Transverse colon (tissue), 4 donors: ENCODE measurements at regions not wholly inside any gene's neighbourhood (a gene's known extent, or its start where the extent isn't known, plus 50 kb on each side); places are given as distances from the start of the nearest gene placed in this dataset.

Experiments
- DNase-seq: peaks from one replicate; pipeline ENCODE4 v3.0.0-alpha.2; 2019
- H3K27ac ChIP-seq, 4 donors: fragments of 200-600 bp; sonication (generic); 2 replicates each; pipeline ENCODE4 v1.5.1; 2016 to 2018; ENCODE audit warnings: inconsistent platforms in 4 of 4
- H3K27me3 ChIP-seq: fragments of 200-600 bp; sonication (generic); 2 replicates; pipeline ENCODE4 v1.5.1; 2017; ENCODE audit warnings: inconsistent platforms
- H3K36me3 ChIP-seq, 4 donors: fragments of 200-600 bp; sonication (generic); 2 replicates each; pipeline ENCODE4 v1.5.1; 2017 to 2019; ENCODE audit warnings: inconsistent platforms in 4 of 4
- H3K4me1 ChIP-seq, 4 donors: fragments of 200-600 bp; sonication (generic); 2 replicates each; pipeline ENCODE4 v1.5.1; 2017 to 2020; ENCODE audit warnings: inconsistent platforms in 4 of 4
- H3K4me3 ChIP-seq, 4 donors: fragments of 200-600 bp; sonication (generic); 1 replicate in 1 of 4; 2 replicates in 3 of 4; pipeline versions ENCODE4 v1.5.1 to v1.6.1; 2017 to 2019; ENCODE audit warnings: inconsistent platforms in 4 of 4
- H3K9me3 ChIP-seq, 2 donors: fragments of 200-600 bp; sonication (generic); 2 replicates each; pipeline ENCODE4 v1.5.1; 2017 to 2019; ENCODE audit warnings: inconsistent platforms in 2 of 2
- EP300 ChIP-seq: sonication (generic); formaldehyde crosslinking; IDR thresholded peaks from one replicate; pipeline ENCODE4 v1.6.1; 2017; ENCODE audit warnings: antibody characterized with exemption, low read depth
- POLR2A ChIP-seq: fragments of 450-650 bp; IDR thresholded peaks from one replicate; pipeline ENCODE4 v1.6.1; 2016; ENCODE audit warnings: antibody characterized with exemption, mild to moderate bottlenecking, moderate library complexity
- POLR2AphosphoS5 ChIP-seq, 3 donors: sonication (generic); formaldehyde crosslinking; IDR thresholded peaks; one replicate each; pipeline ENCODE4 v1.6.1; 2016; ENCODE audit warnings: antibody characterized with exemption in 3 of 3
- WGBS, 2 donors: methylation state at CpG; one replicate each; pipeline ENCODE4 v1.1.5; 2018; ENCODE audit warnings: low coverage in 1 of 2; 5-methylcytosine and 5-hydroxymethylcytosine counted together
- in situ Hi-C, 4 donors: fragments of 200-750 bp; cut with MboI; loops; one replicate each; pipeline versions ENCODE4 v1.15.0 to v1.15.1; 2017; ENCODE audit warnings: low sequenced_read_pairs in 3 of 4, low pct_ligation_motif_present in 1 of 4, low pct_unique_long_range_greater_than_20kb in 1 of 4
- intact Hi-C: fragments of 100-400 bp; cut with DNase I; formaldehyde crosslinking; loops from one replicate; pipeline ENCODE4 v1.15.1; 2023; ENCODE audit warnings: low total_unique reads
- TF ChIP-seq, protein P1 (sequence below), 5 experiments: fragments of 200-600 bp in 3 of 5; fragments of 450-650 bp in 2 of 5; sonication (generic) in 3 of 5; IDR thresholded peaks; 1 replicate in 2 of 5; 2 replicates in 3 of 5; pipeline ENCODE4 v1.5.1; 2016 to 2017; ENCODE audit warnings: antibody characterized with exemption in 5 of 5, inconsistent platforms in 3 of 5, mild to moderate bottlenecking in 2 of 5, moderate library complexity in 1 of 5

DNA sequence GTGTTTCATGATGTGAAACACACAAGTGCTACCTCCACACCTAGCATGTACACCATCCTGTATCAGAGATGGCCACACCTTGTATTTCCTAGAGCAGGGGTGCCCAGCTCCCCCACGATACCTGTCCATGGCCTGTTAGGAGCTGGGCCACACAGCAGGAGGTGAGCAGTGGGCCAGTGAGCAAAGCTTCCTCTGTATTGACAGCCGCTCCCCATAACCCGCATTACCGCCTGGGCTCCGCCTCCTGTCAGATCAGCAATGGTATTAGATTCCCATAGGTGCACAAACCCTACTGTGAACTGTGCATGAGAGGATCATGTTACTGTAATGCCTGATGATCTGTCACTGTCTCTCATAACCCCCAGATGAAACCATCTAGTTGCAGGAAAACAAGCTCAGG lies 145.6 kb upstream of the RNF32 start:
- no peaks in the 10 kb centered on the region for H3K4me1 ChIP-seq

DNA sequence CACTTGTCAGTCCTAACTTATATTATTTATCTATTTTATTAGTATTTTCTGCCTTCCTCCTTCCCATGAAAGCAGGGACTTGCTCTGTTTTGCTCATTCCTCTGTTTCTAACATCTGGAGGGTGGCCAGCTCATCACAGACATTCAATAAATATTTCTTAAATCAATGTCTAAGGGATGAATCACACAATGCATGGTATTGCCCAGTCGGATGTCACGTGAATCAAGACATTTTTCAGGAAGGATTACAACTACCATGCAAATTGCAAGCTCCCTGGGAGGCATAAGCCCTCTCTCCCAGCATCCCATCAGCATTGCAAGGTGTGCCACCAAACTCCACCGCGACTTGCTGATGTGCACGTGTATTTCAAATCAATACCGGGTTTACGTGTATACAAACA lies 146.6 kb upstream of the RNF32 start:
- H3K36me3 ChIP-seq: no peaks in the 10 kb centered on the region
- H3K4me3 ChIP-seq: no peak overlapping the region
- no peaks in the 10 kb centered on the region for H3K27me3 ChIP-seq
- 78 to 82% methylated on average over 4 to 7 of the region's 7 CpGs for WGBS, 2 donors
- H3K4me1 ChIP-seq: no peaks in the 10 kb centered on the region
- in situ Hi-C loops: no loop called here
- TF ChIP-seq, protein P1, sequence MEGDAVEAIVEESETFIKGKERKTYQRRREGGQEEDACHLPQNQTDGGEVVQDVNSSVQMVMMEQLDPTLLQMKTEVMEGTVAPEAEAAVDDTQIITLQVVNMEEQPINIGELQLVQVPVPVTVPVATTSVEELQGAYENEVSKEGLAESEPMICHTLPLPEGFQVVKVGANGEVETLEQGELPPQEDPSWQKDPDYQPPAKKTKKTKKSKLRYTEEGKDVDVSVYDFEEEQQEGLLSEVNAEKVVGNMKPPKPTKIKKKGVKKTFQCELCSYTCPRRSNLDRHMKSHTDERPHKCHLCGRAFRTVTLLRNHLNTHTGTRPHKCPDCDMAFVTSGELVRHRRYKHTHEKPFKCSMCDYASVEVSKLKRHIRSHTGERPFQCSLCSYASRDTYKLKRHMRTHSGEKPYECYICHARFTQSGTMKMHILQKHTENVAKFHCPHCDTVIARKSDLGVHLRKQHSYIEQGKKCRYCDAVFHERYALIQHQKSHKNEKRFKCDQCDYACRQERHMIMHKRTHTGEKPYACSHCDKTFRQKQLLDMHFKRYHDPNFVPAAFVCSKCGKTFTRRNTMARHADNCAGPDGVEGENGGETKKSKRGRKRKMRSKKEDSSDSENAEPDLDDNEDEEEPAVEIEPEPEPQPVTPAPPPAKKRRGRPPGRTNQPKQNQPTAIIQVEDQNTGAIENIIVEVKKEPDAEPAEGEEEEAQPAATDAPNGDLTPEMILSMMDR (IDR thresholded peaks at IDR 0.05): no peak
- TF ChIP-seq POLR2A: no peak
- TF ChIP-seq EP300: no peak
- TF ChIP-seq POLR2AphosphoS5 (IDR thresholded peaks at IDR 0.05): no peak
- no peak overlapping the region for H3K27ac ChIP-seq
- DNase-seq: no peak
- no peaks in the 10 kb centered on the region for H3K9me3 ChIP-seq
- intact Hi-C loops: no loop called here

More for the DNA sequence above, 145.6 kb upstream of the RNF32 start:
- Histone ChIP-seq H3K9me3 (no peaks in the 10 kb centered on the region), H3K27me3 (no peaks in the 10 kb centered on the region), H3K4me3 (no peak overlapping the region), H3K36me3 (no peaks in the 10 kb centered on the region), H3K27ac (no peak overlapping the region)
- in situ Hi-C loops (no loop called here), intact Hi-C loops (no loop called here)
- WGBS, 2 donors: 95% methylated on average over 5 of the region's 5 CpGs; no CpG with 5 or more reads in 1 of the 2 donors
- TF ChIP-seq POLR2AphosphoS5 (IDR thresholded peaks at IDR 0.05): no peak
- TF ChIP-seq, protein P1 (IDR thresholded peaks at IDR 0.05): no peak
- no peak for TF ChIP-seq POLR2A
- no peak for TF ChIP-seq EP300
- no peak for DNase-seq

DNA sequence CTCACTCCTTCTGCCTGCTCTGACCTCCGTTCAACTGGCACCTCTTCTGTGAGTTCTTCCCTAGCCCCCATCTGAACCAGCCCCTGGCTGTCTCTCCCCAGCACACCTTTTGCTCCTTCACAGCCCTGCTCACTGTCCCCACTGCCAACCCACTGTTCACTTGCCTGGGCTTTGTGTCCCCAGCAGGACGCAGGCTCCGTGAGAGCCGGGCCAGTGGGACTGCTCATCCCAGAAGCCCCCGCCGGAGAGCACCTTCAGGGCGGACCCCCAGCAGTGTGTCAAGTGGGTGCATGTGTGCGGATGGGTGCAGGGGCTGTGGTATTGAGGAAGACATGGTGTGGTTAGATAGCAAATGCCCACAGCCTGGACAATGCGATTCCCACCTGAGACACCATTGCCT lies 148.4 kb upstream of the RNF32 start:
- Histone ChIP-seq H3K4me1 (no peaks in the 10 kb centered on the region), H3K36me3 (no peaks in the 10 kb centered on the region), H3K9me3 (no peaks in the 10 kb centered on the region), H3K4me3 (no peak overlapping the region), H3K27ac (no peak overlapping the region), H3K27me3 (no peaks in the 10 kb centered on the region)
- in situ Hi-C loops (no loop called here), intact Hi-C loops (no loop called here)
- TF ChIP-seq EP300: no peak
- TF ChIP-seq POLR2AphosphoS5 (IDR thresholded peaks at IDR 0.05): no peak
- TF ChIP-seq POLR2A: no peak
- TF ChIP-seq, protein P1 (IDR thresholded peaks at IDR 0.05): no peak
- no peak for DNase-seq
- 88 to 100% methylated on average over 1 to 8 of the region's 9 CpGs for WGBS, 2 donors

DNA sequence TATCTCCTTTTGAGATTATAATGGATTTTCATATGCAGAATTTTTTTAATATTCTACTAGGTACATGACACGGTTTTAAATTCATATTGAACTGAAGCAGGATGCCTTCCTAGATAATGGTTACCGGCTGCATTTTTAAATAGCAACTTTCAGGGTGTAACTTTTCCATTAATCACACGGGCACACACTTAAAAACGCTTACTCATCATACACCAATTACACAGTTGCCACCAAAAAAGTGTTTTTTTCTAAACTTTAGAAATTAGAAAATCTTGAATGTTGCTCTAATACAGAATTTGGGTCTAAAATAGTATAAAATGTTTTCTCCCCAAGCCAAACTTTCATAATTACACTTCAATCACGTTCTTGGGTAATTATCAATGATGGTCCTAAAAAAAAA lies 149.1 kb upstream of the RNF32 start:
- no peak overlapping the region for H3K27ac ChIP-seq

More for the DNA sequence above, 149.1 kb upstream of the RNF32 start:
- TF ChIP-seq POLR2AphosphoS5 (IDR thresholded peaks at IDR 0.05) (no peak), POLR2A (no peak), EP300 (no peak)
- TF ChIP-seq, protein P1 (IDR thresholded peaks at IDR 0.05): no peak
- WGBS, 2 donors: 53 to 67% methylated on average over 5 of the region's 5 CpGs
- Histone ChIP-seq H3K4me1 (no peaks in the 10 kb centered on the region), H3K9me3 (no peaks in the 10 kb centered on the region), H3K4me3 (no peak overlapping the region), H3K27me3 (no peaks in the 10 kb centered on the region), H3K36me3 (no peaks in the 10 kb centered on the region)
- in situ Hi-C loops: no loop called here
- intact Hi-C loops: no loop called here
- DNase-seq: no peak
